ENCODE measurements at regions not wholly inside any gene's neighbourhood (a gene's known extent, or its start where the extent isn't known, plus 50 kb on each side); places are given as distances from the start of the nearest gene placed in this dataset.

DNA sequence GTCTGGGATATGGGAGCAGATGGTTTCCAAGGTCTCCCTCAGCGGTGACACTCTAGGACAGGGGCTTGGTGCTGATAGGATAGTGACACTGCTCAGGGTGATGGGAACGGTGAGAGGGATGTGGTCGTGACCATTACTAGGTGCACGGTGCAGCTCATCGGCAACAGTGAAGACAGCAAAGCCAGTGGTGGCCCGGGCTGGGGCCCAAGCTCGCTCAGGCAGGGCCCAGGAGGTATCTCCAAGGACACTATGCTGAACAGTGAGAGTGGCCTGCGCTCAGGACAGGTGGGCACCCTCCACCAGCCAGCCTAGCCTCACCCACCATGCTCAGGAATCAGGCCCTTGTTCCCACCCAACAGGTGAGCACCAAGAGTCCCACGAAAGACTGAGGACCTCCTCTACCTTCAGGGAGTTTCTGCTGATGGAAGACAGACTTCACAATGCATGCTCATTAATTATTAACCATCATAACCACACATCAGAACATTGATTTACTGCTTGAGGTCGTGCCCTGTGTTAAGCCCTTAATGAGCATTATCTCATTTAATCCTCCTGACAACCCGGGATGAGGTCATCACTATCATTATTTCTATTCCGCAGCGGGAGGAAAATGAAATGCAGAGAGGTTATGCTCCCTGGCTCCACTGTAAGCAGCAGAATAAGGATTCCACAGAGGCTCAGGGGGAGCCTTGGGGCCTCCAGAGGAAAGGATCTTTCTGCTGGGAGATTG lies 269.4 kb downstream of the UACA start:
- no peaks in the 10 kb centered on the region for H3K36me3 ChIP-seq
- no peaks in the 10 kb centered on the region for H3K27me3 ChIP-seq (replicated peaks; ENCODE audit: insufficient read depth)
- H3K4me1 ChIP-seq (replicated peaks): no peaks in the 10 kb centered on the region
- TF ChIP-seq, protein P1, sequence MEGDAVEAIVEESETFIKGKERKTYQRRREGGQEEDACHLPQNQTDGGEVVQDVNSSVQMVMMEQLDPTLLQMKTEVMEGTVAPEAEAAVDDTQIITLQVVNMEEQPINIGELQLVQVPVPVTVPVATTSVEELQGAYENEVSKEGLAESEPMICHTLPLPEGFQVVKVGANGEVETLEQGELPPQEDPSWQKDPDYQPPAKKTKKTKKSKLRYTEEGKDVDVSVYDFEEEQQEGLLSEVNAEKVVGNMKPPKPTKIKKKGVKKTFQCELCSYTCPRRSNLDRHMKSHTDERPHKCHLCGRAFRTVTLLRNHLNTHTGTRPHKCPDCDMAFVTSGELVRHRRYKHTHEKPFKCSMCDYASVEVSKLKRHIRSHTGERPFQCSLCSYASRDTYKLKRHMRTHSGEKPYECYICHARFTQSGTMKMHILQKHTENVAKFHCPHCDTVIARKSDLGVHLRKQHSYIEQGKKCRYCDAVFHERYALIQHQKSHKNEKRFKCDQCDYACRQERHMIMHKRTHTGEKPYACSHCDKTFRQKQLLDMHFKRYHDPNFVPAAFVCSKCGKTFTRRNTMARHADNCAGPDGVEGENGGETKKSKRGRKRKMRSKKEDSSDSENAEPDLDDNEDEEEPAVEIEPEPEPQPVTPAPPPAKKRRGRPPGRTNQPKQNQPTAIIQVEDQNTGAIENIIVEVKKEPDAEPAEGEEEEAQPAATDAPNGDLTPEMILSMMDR (IDR thresholded peaks at IDR 0.05): no peak
- TF ChIP-seq POLR2AphosphoS5 (IDR thresholded peaks at IDR 0.05): no peak
- TF ChIP-seq POLR2A (IDR thresholded peaks at IDR 0.05): no peak
- H3K27ac ChIP-seq: no peak overlapping the region
- WGBS: 88% methylated on average over 13 of the region's 13 CpGs
- no peaks in the 10 kb centered on the region for H3K9me3 ChIP-seq
- DNase-seq (ENCODE audit: low spot score): no peak
- H3K4me3 ChIP-seq: no peak overlapping the region
- intact Hi-C loops (cut with DNase I): no loop called here

DNA sequence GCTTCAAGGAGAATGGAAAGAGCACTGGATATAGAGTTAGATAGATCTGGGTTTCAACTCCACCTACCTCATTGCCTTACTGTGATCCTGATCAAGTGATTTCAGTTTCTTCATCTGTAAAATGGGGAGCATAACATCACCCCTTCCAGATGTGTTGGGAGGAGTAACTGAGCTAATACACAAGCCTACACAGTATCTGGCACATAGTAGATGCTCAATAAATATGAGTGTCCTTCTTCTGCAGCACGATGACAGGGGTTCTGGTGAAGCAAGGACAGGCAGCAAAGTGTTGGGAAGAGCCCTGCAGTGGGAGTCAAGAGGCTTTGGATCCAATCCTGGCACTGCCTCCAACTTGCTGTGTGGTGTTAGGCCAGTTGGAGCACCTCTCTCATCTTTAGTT lies 270.0 kb downstream of the UACA start:
- H3K27ac ChIP-seq: no peak overlapping the region
- WGBS: 95% methylated on average over 1 of the region's 1 CpG

DNA sequence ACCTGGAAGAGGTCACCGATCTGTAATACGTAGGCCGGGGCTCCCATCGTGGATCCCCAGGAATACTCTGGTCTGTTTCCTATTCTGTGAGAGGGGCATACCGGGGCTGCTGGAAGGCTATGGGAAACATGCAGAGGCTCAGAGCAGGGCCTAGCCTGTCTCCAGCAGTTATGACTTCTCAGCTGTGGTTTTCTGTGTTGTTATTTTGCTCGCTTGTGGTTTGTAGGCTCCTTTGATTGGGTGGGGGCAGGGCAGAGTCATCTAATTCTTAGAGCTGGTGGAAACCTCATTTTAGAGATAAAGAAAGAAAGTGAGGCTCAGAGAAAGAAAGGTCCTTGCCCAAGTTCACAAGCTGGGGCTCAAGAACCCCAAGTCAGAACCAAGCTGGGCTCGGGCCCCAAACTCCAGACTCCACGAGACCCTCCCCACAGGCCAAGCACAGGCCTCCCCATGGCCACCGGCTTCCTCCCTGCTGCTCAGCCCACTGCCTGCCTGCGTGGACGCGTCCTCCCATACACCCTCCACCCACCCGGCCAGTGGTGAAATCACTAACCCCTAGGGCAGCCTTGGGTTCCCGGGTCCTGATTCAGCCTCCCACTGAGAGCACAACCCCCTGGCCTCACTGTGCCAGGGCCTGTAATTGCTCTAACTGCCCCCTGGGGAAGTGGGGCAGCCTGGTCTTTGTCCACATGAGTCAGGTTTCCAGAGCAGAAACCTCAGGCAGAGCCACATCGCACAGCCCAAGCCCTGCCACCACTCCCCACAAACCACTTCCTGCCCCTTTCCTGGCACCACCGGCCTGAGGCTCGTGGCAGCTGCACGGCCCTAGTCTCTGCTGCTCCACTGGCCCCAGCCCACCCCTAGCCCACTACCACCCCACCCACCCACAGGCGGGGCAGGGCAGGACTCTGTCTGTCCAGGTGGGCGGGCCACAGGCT lies 270.8 kb downstream of the UACA start:
- Histone ChIP-seq H3K36me3 (no peaks in the 10 kb centered on the region), H3K4me1 (replicated peaks) (no peaks in the 10 kb centered on the region), H3K4me3 (no peak overlapping the region), H3K9me3 (no peaks in the 10 kb centered on the region), H3K27me3 (replicated peaks; ENCODE audit: insufficient read depth) (no peaks in the 10 kb centered on the region), H3K27ac (no peak overlapping the region)
- WGBS: 70% methylated on average over 20 of the region's 20 CpGs
- TF ChIP-seq POLR2A (IDR thresholded peaks at IDR 0.05) (no peak), POLR2AphosphoS5 (IDR thresholded peaks at IDR 0.05) (no peak)
- TF ChIP-seq, protein P1 (IDR thresholded peaks at IDR 0.05): peak in 1 of 4 experiments; percentile 43
- DNase-seq (ENCODE audit: low spot score): no peak
- intact Hi-C loops (cut with DNase I): no loop called here

More for the DNA sequence above, 270.0 kb downstream of the UACA start:
- H3K4me1 ChIP-seq (replicated peaks): no peaks in the 10 kb centered on the region
- no peaks in the 10 kb centered on the region for H3K27me3 ChIP-seq (replicated peaks; ENCODE audit: insufficient read depth)
- H3K36me3 ChIP-seq: no peaks in the 10 kb centered on the region
- no peak for TF ChIP-seq POLR2AphosphoS5 (IDR thresholded peaks at IDR 0.05)
- TF ChIP-seq, protein P1 (IDR thresholded peaks at IDR 0.05): no peak
- TF ChIP-seq POLR2A (IDR thresholded peaks at IDR 0.05): no peak
- intact Hi-C loops (cut with DNase I): no loop called here
- no peak overlapping the region for H3K4me3 ChIP-seq
- H3K9me3 ChIP-seq: no peaks in the 10 kb centered on the region
- DNase-seq (ENCODE audit: low spot score): no peak

DNA sequence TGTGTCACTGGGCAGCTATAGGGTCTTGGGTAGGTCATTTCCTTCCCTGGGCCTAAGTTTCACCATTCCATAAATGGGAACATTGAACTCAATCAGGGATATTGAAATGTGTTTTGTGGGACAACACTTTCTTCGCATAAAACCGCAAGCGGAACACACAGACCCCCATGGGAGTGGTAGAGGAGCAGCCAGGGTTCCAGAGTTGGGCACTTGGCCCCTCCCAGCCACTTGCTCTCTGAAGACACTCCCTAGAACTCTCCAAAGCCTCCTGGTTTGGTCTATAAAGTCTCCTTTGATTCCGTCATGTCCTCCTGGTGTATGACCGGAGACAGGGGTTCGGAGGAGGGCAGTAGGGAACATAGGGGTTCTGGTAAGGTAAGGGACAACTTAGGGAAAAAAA lies 271.7 kb downstream of the UACA start:
- Histone ChIP-seq H3K9me3 (no peaks in the 10 kb centered on the region), H3K27ac (no peak overlapping the region), H3K4me3 (no peak overlapping the region), H3K27me3 (replicated peaks; ENCODE audit: insufficient read depth) (no peaks in the 10 kb centered on the region), H3K4me1 (replicated peaks) (no peaks in the 10 kb centered on the region), H3K36me3 (no peaks in the 10 kb centered on the region)
- WGBS: 95% methylated on average over 6 of the region's 6 CpGs
- TF ChIP-seq, protein P1 (IDR thresholded peaks at IDR 0.05): no peak
- TF ChIP-seq POLR2A (IDR thresholded peaks at IDR 0.05) (no peak), POLR2AphosphoS5 (IDR thresholded peaks at IDR 0.05) (no peak)
- intact Hi-C loops (cut with DNase I): no loop called here
- DNase-seq (ENCODE audit: low spot score): no peak

Measured in prostate gland (tissue), 2 donors.